ENCODE measurements at regions not wholly inside any gene's neighbourhood (a gene's known extent, or its start where the extent isn't known, plus 50 kb on each side); places are given as distances from the start of the nearest gene placed in this dataset.

GRCh38 chr11:33567004-33567403, 133.6 kb downstream of the C11orf91 start:
- no peak for TF ChIP-seq CTCF (IDR thresholded peaks at IDR 0.05; ENCODE audit: low read depth, low read length)
- no peak for TF ChIP-seq POLR2A (IDR thresholded peaks at IDR 0.05; ENCODE audit: extremely low read depth, insufficient read length)
- TF ChIP-seq MYC (IDR thresholded peaks at IDR 0.05; ENCODE audit: low read depth, low read length) = no peak
- TF ChIP-seq MAX (IDR thresholded peaks at IDR 0.05; ENCODE audit: low read depth, low read length) = no peak

All from NB4 (cell line).